Endothelial cell of umbilical vein (primary cell): ENCODE measurements at regions not wholly inside any gene's neighbourhood (a gene's known extent, or its start where the extent isn't known, plus 50 kb on each side); places are given as distances from the start of the nearest gene placed in this dataset.

Experiments used
- CTCF ChIP-seq, 2 donors: IDR thresholded peaks; 1 replicate in 1 of 2; 2 replicates in 1 of 2; pipeline ENCODE4 v1.5.1; 2011; ENCODE audit warnings: low read length in 2 of 2, mild to moderate bottlenecking in 2 of 2, moderate library complexity in 2 of 2, control low read depth in 1 of 2, inconsistent platforms in 1 of 2, low read depth in 1 of 2; ENCODE audit not compliant: insufficient read depth in 1 of 2; ENCODE audit errors: extremely low read depth in 1 of 2
- EZH2 ChIP-seq: IDR thresholded peaks from 2 replicates; pipeline ENCODE4 v1.6.1; 2012; ENCODE audit warnings: borderline replicate concordance, low read depth, mild to moderate bottlenecking, moderate library complexity, low read length, inconsistent platforms; ENCODE audit not compliant: severe bottlenecking
- FOS ChIP-seq: IDR thresholded peaks from 2 replicates; pipeline ENCODE4 v1.6.1; 2011; ENCODE audit warnings: mild to moderate bottlenecking, low read length, moderate library complexity, borderline replicate concordance; ENCODE audit not compliant: insufficient read depth
- MAX ChIP-seq: IDR thresholded peaks from 2 replicates; pipeline ENCODE4 v1.6.1; 2011; ENCODE audit not compliant: insufficient read depth, insufficient read length
- POLR2A ChIP-seq: IDR thresholded peaks from 2 replicates; pipeline ENCODE4 v1.6.1; 2012; ENCODE audit warnings: low read depth, mild to moderate bottlenecking, control low read depth, low read length
- POLR2AphosphoS5 ChIP-seq: IDR thresholded peaks from 2 replicates; pipeline ENCODE4 v1.6.1; 2012; ENCODE audit warnings: low read depth, mild to moderate bottlenecking, control low read depth, low read length, moderate library complexity; ENCODE audit not compliant: insufficient read depth

GRCh38 chr2:78439122-78439521 lies 586.4 kb upstream of the REG3G start:
- no peak for TF ChIP-seq CTCF (IDR thresholded peaks at IDR 0.05; ENCODE audit: extremely low read depth in 1 of 2, insufficient read depth in 1 of 2, low read depth in 1 of 2, low read length in 2 of 2)
- TF ChIP-seq EZH2, result no peak
- no peak for TF ChIP-seq POLR2A
- no peak for TF ChIP-seq FOS
- no peak for TF ChIP-seq POLR2AphosphoS5
- no peak for TF ChIP-seq MAX
